ENCODE measurements at regions not wholly inside any gene's neighbourhood (a gene's known extent, or its start where the extent isn't known, plus 50 kb on each side); places are given as distances from the start of the nearest gene placed in this dataset.

- peak; percentile 73 for DNase-seq (ENCODE audit: low spot score)
- no peaks in the 10 kb centered on the region for H3K36me3 ChIP-seq (ENCODE audit: insufficient read depth, low read length, poor library complexity, severe bottlenecking)
- BruUV-seq (replicated peaks), result no TSS peak
- intact Hi-C loops (cut with micrococcal nuclease; ENCODE audit: unreplicated experiment), result no loop called here
- ChIA-PET POLR2A (ENCODE audit: low non-redundant PET) (no interaction called here), CTCF (interaction anchor here (0.6 to 0.8 kb wide), 2 partner anchors 12 to 295 kb away, joined by 3 read pairs; no protein-coding TSS in a partner anchor)
- TF ChIP-seq CTCF (conservative IDR thresholded peaks at IDR 0.05; ENCODE audit: low read depth, low read length) (peak; percentile 80), EZH2 (IDR thresholded peaks at IDR 0.05; ENCODE audit: borderline replicate concordance, low read depth, low read length, poor library complexity, severe bottlenecking) (no peak)
- H3K27me3 ChIP-seq (replicated peaks; ENCODE audit: insufficient read depth, low read depth, low read length, poor library complexity), result no peaks in the 10 kb centered on the region
- H3K4me3 ChIP-seq (ENCODE audit: low read depth, low read length, poor library complexity, severe bottlenecking), result no peak overlapping the region
- no peaks in the 10 kb centered on the region for H3K9me3 ChIP-seq (ENCODE audit: low read depth, low read length, poor library complexity, severe bottlenecking)
- no peaks in the 10 kb centered on the region for H3K4me1 ChIP-seq (ENCODE audit: insufficient read depth, low read length, poor library complexity, severe bottlenecking)
- H3K27ac ChIP-seq (ENCODE audit: low read depth, low read length, poor library complexity, severe bottlenecking), result no peak overlapping the region
These were observed 1215.9 kb downstream of the EFNA5 start for GRCh38 chr5:106454651-106455415.

DNA sequence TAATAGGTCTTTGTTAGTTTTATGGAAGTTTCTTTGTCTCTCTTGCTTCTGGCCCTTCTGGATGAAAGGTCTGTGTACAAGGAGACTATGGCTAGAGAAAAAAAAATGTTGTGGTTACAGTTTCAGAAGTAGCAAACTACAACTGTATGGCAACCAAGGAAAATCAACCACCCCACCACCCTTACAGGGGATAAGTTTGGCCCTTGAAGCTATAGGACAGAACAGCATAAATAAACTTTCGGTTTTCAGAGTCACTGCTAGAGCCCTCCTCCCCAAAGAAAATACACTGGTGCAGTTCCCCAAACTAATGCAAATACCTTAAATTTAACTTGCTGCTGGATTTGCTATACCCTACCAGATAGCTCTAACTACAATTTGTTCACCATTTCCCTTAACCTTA lies 1216.7 kb downstream of the EFNA5 start:
- intact Hi-C loops (cut with micrococcal nuclease; ENCODE audit: unreplicated experiment), result no loop called here
- DNase-seq (ENCODE audit: low spot score), result no peak
- no peak for TF ChIP-seq CTCF (conservative IDR thresholded peaks at IDR 0.05; ENCODE audit: low read depth, low read length)
- no peak for TF ChIP-seq EZH2 (IDR thresholded peaks at IDR 0.05; ENCODE audit: borderline replicate concordance, low read depth, low read length, poor library complexity, severe bottlenecking)
- no peak overlapping the region for H3K27ac ChIP-seq (ENCODE audit: low read depth, low read length, poor library complexity, severe bottlenecking)
- ChIA-PET POLR2A (ENCODE audit: low non-redundant PET) (no interaction called here), CTCF (no interaction called here)
- H3K36me3 ChIP-seq (ENCODE audit: insufficient read depth, low read length, poor library complexity, severe bottlenecking), result no peaks in the 10 kb centered on the region
- no peaks in the 10 kb centered on the region for H3K4me1 ChIP-seq (ENCODE audit: insufficient read depth, low read length, poor library complexity, severe bottlenecking)
- H3K9me3 ChIP-seq (ENCODE audit: low read depth, low read length, poor library complexity, severe bottlenecking), result no peaks in the 10 kb centered on the region
- BruUV-seq (replicated peaks), result no TSS peak
- no peak overlapping the region for H3K4me3 ChIP-seq (ENCODE audit: low read depth, low read length, poor library complexity, severe bottlenecking)
- H3K27me3 ChIP-seq (replicated peaks; ENCODE audit: insufficient read depth, low read depth, low read length, poor library complexity), result no peaks in the 10 kb centered on the region

- intact Hi-C loops (cut with micrococcal nuclease; ENCODE audit: unreplicated experiment), result no loop called here
- POLR2A ChIA-PET (ENCODE audit: low non-redundant PET), result no interaction called here
- Histone ChIP-seq H3K9me3 (ENCODE audit: low read depth, low read length, poor library complexity, severe bottlenecking) (no peaks in the 10 kb centered on the region), H3K27ac (ENCODE audit: low read depth, low read length, poor library complexity, severe bottlenecking) (no peak overlapping the region), H3K4me1 (ENCODE audit: insufficient read depth, low read length, poor library complexity, severe bottlenecking) (no peaks in the 10 kb centered on the region), H3K4me3 (ENCODE audit: low read depth, low read length, poor library complexity, severe bottlenecking) (no peak overlapping the region), H3K36me3 (ENCODE audit: insufficient read depth, low read length, poor library complexity, severe bottlenecking) (no peaks in the 10 kb centered on the region), H3K27me3 (replicated peaks; ENCODE audit: insufficient read depth, low read depth, low read length, poor library complexity) (no peaks in the 10 kb centered on the region)
- no TSS peak for BruUV-seq (replicated peaks)
- TF ChIP-seq EZH2 (IDR thresholded peaks at IDR 0.05; ENCODE audit: borderline replicate concordance, low read depth, low read length, poor library complexity, severe bottlenecking) (no peak), CTCF (conservative IDR thresholded peaks at IDR 0.05; ENCODE audit: low read depth, low read length) (no peak)
- no peak for DNase-seq (ENCODE audit: low spot score)
- CTCF ChIA-PET, result no interaction called here
These were observed 1218.7 kb downstream of the EFNA5 start for GRCh38 chr5:106451998-106452397.

Data from A673 (cell line).